Neural cell (in vitro differentiated cells): ENCODE measurements at regions not wholly inside any gene's neighbourhood (a gene's known extent, or its start where the extent isn't known, plus 50 kb on each side); places are given as distances from the start of the nearest gene placed in this dataset.

Experiments
- EP300 ChIP-seq: fragments of 450-650 bp; conservative IDR thresholded peaks from 2 replicates; pipeline ENCODE4 v1.6.1; 2014; ENCODE audit warnings: antibody characterized with exemption, mild to moderate bottlenecking, moderate library complexity; ENCODE audit not compliant: poor library complexity, severe bottlenecking
- EZH2 ChIP-seq: fragments of 200-600, 300-800 bp; shearing (Covaris generic), sonication (generic); IDR thresholded peaks from 2 replicates; pipeline ENCODE4 v1.6.1; 2014; ENCODE audit warnings: antibody characterized with exemption, low read length, borderline replicate concordance, mild to moderate bottlenecking; ENCODE audit not compliant: insufficient read depth, poor library complexity, severe bottlenecking
- MXI1 ChIP-seq: fragments of 450-650 bp; conservative IDR thresholded peaks from 2 replicates; pipeline ENCODE4 v1.6.1; 2014; ENCODE audit warnings: antibody characterized with exemption, mild to moderate bottlenecking; ENCODE audit not compliant: poor library complexity, severe bottlenecking
- POLR2AphosphoS5 ChIP-seq: IDR thresholded peaks from 2 replicates; pipeline ENCODE4 v1.6.1; 2012
- RAD21 ChIP-seq: fragments of 450-650 bp; conservative IDR thresholded peaks from 2 replicates; pipeline ENCODE4 v1.6.1; 2014; ENCODE audit warnings: antibody characterized with exemption, mild to moderate bottlenecking, moderate library complexity
- SMC3 ChIP-seq: fragments of 450-650 bp; conservative IDR thresholded peaks from 2 replicates; pipeline ENCODE4 v1.6.1; 2014; ENCODE audit warnings: antibody characterized with exemption, mild to moderate bottlenecking, moderate library complexity; ENCODE audit not compliant: poor library complexity
- TAF1 ChIP-seq: IDR thresholded peaks from 2 replicates; pipeline ENCODE4 v1.6.1; 2012; ENCODE audit warnings: low read depth
- TF ChIP-seq, protein P1 (sequence below): fragments of 450-650 bp; IDR thresholded peaks from 2 replicates; pipeline ENCODE4 v1.5.1; 2014; ENCODE audit warnings: antibody characterized with exemption, mild to moderate bottlenecking, moderate library complexity; ENCODE audit not compliant: poor library complexity, severe bottlenecking
- TF ChIP-seq, protein P2 (sequence below): IDR thresholded peaks from 2 replicates; pipeline ENCODE4 v1.6.1; 2012; ENCODE audit warnings: borderline replicate concordance

DNA sequence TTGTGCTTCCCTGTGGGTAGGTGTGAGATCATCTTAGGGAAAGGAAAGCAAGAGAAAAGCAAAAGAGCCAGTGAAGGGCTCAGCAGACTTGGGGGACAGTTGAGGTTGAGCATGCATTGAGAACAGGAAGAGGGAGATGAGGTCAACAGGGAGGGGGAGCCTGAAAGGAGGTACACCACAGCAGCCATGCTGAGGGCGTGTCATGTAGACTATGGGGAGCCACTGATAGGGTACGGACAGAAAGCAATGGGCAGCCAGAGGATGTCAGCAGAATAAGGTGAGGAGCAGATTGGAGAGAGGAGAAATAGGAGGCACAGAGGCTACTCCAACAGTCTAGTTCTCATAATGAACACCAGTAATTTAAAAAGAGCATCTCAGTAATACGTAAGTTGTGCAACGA is 351.1 kb upstream of the HTR1E start:
- TF ChIP-seq RAD21 (no peak), EP300 (no peak), EZH2 (no peak), POLR2AphosphoS5 (no peak), TAF1 (no peak), SMC3 (no peak), MXI1 (no peak)
- TF ChIP-seq, protein P1, sequence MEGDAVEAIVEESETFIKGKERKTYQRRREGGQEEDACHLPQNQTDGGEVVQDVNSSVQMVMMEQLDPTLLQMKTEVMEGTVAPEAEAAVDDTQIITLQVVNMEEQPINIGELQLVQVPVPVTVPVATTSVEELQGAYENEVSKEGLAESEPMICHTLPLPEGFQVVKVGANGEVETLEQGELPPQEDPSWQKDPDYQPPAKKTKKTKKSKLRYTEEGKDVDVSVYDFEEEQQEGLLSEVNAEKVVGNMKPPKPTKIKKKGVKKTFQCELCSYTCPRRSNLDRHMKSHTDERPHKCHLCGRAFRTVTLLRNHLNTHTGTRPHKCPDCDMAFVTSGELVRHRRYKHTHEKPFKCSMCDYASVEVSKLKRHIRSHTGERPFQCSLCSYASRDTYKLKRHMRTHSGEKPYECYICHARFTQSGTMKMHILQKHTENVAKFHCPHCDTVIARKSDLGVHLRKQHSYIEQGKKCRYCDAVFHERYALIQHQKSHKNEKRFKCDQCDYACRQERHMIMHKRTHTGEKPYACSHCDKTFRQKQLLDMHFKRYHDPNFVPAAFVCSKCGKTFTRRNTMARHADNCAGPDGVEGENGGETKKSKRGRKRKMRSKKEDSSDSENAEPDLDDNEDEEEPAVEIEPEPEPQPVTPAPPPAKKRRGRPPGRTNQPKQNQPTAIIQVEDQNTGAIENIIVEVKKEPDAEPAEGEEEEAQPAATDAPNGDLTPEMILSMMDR: no peak
- TF ChIP-seq, protein P2, sequence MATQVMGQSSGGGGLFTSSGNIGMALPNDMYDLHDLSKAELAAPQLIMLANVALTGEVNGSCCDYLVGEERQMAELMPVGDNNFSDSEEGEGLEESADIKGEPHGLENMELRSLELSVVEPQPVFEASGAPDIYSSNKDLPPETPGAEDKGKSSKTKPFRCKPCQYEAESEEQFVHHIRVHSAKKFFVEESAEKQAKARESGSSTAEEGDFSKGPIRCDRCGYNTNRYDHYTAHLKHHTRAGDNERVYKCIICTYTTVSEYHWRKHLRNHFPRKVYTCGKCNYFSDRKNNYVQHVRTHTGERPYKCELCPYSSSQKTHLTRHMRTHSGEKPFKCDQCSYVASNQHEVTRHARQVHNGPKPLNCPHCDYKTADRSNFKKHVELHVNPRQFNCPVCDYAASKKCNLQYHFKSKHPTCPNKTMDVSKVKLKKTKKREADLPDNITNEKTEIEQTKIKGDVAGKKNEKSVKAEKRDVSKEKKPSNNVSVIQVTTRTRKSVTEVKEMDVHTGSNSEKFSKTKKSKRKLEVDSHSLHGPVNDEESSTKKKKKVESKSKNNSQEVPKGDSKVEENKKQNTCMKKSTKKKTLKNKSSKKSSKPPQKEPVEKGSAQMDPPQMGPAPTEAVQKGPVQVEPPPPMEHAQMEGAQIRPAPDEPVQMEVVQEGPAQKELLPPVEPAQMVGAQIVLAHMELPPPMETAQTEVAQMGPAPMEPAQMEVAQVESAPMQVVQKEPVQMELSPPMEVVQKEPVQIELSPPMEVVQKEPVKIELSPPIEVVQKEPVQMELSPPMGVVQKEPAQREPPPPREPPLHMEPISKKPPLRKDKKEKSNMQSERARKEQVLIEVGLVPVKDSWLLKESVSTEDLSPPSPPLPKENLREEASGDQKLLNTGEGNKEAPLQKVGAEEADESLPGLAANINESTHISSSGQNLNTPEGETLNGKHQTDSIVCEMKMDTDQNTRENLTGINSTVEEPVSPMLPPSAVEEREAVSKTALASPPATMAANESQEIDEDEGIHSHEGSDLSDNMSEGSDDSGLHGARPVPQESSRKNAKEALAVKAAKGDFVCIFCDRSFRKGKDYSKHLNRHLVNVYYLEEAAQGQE: no peak
